Inflammatory macrophage treated with lipopolysaccharide for 4 hours (primary cell): ENCODE measurements at regions not wholly inside any gene's neighbourhood (a gene's known extent, or its start where the extent isn't known, plus 50 kb on each side); places are given as distances from the start of the nearest gene placed in this dataset.

ENCODE experiments used
- DNase-seq: peaks from one replicate; pipeline ENCODE4 v3.0.0-alpha.2; 2020

GRCh38 chr9:69955536-69956355 lies 87.9 kb upstream of the MAMDC2 start:
- no peak for DNase-seq

GRCh38 chr9:69961843-69962242 lies 81.8 kb upstream of the MAMDC2 start:
- no peak for DNase-seq

GRCh38 chr9:69963803-69964202 lies 79.8 kb upstream of the MAMDC2 start:
- no peak for DNase-seq

GRCh38 chr9:69964446-69964845 lies 79.2 kb upstream of the MAMDC2 start:
- no peak for DNase-seq

GRCh38 chr9:69965416-69966145 lies 78.1 kb upstream of the MAMDC2 start:
- DNase-seq = no peak

GRCh38 chr9:69967344-69967743 lies 76.3 kb upstream of the MAMDC2 start:
- no peak for DNase-seq

DNA sequence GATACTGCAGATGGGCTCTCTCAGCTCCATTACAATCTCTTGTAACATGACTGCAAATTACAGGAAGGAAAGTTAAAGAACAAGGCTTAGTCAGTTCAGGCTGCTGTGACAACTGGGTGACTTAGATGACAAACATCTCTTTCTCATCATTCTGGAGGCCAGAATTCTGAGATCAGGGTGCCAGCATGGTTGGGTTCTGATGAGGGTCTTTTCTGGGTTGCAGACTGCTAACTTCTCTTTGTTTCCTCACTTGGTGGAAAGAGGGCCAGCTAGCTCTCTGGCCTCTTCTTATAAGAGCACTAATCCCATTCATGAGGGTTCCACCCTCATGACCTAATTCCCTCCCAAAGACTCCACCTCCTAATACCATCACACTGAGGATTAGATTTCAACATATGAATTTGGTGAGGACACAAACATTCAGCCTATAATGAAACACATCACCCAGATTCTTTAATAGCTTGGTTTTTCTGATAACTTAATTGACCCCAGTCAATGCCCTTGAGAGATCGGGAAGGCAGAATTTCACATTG lies 73.6 kb upstream of the MAMDC2 start:
- DNase-seq = no peak

- peak; percentile 55 for DNase-seq
Measured at GRCh38 chr9:69971643-69972449, 71.8 kb upstream of the MAMDC2 start.

DNA sequence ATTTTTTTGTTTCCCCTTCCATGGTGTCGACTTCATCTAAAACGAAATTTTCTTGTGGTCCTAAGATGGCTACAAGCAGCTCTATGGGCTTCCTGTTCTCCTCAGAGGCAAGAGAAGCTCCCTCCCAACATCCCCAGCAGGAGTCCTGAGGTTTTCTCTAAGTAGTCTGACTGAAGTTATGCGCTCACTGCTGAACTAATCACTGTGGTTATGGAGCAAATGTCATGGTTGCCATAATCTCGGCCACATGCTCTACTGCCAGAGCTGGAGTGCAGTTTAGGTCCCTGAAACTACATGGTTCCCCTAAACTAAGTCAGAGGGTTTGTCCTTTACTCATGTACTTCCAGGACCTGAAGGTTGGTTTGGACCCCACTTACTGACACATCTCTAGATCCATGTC lies 68.0 kb upstream of the MAMDC2 start:
- no peak for DNase-seq

DNA sequence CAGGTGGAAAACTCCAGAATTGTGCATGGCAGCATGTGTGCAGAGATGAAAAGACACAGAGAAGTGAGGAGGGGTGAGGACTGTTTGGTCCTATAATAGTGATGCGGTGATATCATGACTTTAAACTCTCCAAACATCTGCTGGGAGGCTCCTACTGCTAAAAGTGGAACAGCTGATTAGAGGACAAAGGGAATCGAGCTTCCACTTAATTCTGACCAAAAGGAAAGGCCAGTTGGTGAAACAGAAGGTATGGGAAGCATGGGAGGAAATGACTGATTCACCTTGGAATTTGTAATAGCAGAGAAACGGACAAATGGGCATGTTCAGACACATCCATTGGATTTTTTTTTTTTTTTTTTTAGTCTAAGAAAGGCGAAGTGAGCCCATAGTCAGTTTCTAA lies 67.5 kb upstream of the MAMDC2 start:
- no peak for DNase-seq

GRCh38 chr9:69980041-69980440 lies 63.6 kb upstream of the MAMDC2 start:
- no peak for DNase-seq

DNA sequence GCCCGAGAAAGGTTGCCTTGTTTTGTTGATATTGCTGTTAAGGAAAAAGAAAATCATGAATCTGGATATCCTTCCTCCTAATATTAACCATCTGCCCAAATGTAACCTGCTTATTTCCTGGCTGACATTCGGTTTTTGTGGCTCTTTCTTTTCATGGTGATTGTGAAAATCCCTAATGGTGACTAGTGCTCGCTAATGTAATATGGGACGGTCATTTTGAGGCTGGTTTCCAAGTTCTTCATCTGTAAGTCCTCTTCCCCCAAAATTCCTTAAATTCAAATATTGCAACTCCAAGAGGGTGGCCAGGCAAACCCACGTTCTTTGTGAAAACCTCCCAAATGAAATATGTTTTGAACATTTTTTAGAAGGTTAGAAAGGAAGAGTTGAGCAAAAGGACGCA lies 63.1 kb upstream of the MAMDC2 start:
- no peak for DNase-seq

GRCh38 chr9:69981686-69982445 lies 61.8 kb upstream of the MAMDC2 start:
- DNase-seq = no peak

GRCh38 chr9:69984831-69985230 lies 58.8 kb upstream of the MAMDC2 start:
- no peak for DNase-seq

DNA sequence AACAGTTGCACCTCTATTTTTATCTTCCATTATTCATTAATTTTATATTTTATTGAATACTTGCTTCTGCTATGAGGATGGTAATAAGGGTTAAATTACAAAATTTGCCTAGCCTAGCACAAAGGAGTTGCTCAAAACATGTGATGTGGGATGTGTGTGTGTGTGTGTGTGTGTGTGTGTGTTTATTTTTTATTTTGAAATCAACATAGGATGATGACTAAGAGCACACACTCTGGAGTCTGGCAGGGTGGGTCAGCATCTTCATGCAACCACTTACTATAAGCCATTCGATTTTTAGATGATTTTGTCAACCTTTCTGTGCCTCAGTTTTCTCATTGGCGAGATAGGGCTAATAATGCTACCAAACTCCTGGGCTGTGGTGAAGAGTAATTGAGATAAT lies 57.7 kb upstream of the MAMDC2 start:
- DNase-seq = no peak

DNA sequence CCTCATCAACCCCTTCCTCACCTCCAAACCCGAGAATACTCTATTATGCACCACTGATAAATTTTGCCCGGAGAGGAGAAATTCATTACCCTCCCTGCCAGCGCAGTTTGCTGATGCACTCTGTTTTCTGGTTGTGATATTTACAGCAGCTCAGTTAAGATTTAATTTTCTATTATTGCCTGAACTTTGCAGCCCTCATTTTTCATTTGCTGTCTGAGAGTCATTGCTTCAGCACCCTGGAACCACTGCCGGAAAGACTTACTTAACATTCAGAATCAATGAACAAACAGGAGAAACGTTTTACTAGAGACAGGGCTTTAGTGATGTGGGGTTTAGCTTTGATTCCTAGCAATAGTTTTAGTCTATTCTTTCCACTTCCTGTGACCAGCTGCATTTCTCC lies 56.7 kb upstream of the MAMDC2 start:
- no peak for DNase-seq

DNA sequence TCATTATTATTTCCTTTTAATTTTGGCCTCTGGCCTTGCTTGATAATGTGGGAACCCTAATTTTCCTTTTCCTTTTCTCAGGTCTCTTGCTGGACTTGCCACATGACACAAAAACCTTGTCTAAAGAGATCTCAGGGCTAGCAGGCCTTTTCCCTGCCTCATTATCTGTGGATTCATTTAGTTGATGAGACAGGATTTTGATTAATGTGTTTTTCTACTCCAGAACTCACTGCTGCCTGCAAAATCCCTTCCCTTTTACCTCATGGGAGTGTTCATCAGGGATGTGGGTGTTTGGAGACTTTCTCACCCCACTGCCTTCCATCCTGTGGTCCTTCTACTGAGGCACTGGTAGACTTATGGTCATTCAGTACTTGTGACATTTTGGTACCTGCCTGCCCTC lies 56.2 kb upstream of the MAMDC2 start:
- no peak for DNase-seq

DNA sequence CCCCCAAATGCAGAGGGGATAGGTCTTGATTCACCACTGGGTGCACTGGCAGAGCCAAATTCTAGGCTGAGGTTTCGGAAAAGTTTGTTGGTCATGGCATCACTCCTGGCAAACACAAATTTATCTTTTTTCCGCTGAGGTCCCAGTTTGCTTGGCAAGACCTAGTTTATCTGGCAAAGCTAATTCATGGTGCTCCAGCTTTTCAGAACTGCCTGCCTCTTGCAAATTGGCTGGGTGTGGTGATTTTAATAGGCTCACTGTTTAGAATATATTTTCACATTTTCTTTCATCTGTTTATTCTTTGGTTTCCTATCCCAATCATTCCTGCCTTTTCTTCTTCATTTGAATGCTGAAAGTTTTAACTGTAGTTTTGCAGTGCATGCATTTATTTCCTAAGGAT lies 50.5 kb upstream of the MAMDC2 start:
- no peak for DNase-seq
